HG03025 (cell line): ENCODE measurements at regions not wholly inside any gene's neighbourhood (a gene's known extent, or its start where the extent isn't known, plus 50 kb on each side); places are given as distances from the start of the nearest gene placed in this dataset.

Source experiments
- ATAC-seq: cut with Tn5 transposase; IDR thresholded peaks from one replicate; pipeline ENCODE4 v1.9.1; 2021; ENCODE audit warnings: mild to moderate bottlenecking, moderate library complexity; ENCODE audit not compliant: unreplicated experiment, low FRiP score

- ATAC-seq: no peak
Observed at GRCh38 chr16:66001432-66001831, 365.1 kb upstream of the CDH5 start.

GRCh38 chr16:65998443-65998842, 368.0 kb upstream of the CDH5 start:
- no peak for ATAC-seq

DNA sequence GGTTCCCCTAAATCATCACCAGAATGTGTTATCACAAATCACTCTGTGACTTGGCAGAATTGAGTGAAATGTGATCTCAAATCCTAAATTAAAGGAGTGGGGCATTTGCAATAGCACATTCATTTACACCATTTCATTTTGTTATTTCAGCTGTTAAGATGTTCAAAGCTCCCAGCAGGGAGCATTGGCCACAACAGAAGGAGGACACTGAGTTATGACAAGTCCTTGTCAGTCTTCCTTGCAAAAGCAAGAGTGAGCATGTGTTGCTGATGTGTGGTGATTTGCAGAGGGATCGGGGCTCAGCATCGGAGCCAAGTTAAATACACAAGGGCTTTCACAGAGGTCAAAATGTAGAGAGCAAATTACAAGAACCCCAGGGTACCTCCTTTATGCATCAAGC, 372.2 kb upstream of the CDH5 start:
- no peak for ATAC-seq

GRCh38 chr16:65991149-65991701, 375.3 kb upstream of the CDH5 start:
- no peak for ATAC-seq

DNA sequence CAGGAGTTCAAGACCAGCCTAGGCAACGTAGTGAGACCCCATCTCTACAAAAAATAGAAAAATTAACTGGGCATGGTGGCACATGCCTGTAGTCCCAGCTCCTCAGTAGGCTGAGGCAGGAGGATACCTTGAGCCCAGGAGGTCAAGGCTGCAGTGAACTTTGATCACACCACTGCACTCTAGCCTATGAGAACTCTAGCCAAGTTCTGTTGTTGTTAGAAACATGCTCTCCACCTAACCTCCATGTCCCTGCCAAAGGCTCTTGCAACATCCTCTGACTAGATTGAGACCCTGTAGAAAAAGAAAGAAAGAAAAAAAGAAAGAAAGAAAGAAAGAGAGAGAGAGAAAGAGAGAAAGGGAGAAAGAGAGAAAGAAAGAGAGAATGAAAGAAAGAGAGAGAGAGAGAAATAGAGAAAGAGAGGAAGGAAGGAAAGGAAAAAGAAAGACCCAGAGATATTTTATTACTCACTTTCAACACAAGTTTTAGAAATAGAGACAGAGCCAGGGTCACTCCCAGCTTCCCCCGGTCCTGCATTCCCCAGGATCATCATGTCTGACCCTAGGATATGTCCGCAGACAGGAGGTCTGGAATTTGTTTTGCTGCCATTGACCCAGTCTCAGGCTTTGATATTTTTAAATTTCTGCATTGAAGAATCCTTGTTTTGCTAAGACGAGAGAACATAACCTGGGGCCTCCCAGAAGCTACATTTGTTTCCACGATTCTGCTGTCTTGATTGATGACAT, 376.5 kb upstream of the CDH5 start:
- ATAC-seq: no peak

DNA sequence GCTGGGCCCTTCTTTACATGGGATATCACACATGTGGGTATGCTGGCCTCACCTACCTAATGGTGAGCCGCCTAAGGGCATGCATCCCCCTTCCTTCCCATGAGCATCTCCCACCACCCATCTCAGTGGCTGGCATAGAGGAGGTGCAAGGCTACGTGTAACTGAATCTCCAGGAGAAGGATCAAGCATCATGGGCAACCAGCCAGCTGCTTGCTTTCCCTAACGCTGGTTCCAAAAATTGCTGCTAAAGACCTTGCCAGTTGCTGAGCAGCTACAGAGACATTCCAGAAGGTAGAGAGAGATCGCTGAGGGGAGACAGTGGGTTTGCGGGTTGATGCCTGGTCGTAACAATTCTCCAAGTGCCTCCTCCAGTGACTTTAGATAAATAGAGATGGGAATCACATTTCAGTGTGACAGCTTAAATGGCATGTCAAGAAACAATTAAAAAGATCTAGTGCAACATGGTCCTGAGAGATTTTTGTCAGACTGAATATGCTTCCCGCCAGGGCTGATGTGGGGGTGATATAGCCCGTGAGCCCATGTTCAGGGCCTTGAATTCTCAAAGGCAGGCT, 378.4 kb upstream of the CDH5 start:
- no peak for ATAC-seq

DNA sequence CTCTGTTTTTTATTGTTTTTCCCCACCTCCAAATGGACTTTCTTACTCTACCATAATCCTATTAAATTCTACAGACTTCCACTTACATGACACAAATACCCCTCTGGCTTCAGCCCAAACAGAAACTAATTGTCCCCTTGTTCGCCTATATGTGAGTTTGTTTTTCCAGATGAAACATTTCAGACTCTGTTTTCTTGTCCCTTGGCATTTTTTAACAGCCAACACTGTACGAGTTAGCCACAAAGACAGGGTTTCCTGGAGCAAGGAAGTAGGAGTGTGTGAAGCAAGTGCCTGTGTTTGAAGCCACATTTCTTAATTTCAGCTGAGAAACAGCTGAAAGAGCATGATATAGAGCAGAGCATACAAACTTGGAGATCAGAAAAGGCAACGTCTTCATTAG, 382.2 kb upstream of the CDH5 start:
- no peak for ATAC-seq

DNA sequence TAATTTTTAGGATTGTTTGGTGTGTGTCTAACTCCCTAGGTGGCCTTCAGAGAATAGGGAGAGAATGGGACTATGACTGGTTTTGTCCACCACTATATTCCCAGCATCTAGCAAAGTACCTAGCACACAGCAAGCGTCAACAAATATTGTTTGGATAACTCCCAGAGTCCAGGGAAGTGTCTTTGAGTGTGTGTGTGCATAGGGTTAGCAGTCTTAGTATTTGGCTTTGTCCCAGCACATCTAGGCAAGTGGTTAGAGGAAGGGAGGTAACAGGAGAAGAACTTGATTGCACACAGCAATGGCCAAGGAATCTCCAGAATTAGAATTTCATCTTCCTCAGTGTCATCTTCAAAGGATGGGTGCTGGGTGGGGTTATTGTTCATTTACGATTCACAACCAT, 385.4 kb upstream of the CDH5 start:
- ATAC-seq: no peak

- ATAC-seq: no peak
Observed at GRCh38 chr16:65975049-65975708, 391.3 kb upstream of the CDH5 start.

- no peak for ATAC-seq
Observed at GRCh38 chr16:65967376-65967775, 399.1 kb upstream of the CDH5 start.

DNA sequence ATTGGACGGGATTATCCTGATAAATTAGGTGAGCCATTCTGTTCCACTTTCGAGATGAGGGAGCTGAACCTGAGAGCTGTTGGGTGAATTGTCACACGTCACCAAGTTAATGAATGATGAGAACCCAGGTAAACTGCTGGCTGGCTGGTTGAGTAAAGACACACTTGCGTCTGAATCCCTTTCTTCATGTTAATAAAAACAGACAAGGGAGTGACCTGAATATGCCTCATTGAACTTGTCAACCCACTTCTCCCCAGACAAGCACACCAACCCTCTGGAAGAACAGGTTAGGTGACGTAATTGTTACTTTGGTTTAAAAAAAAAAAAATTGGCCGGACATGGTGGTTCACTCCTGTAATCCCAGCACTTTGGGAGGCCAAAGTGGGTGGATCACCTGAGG, 400.9 kb upstream of the CDH5 start:
- ATAC-seq: no peak

DNA sequence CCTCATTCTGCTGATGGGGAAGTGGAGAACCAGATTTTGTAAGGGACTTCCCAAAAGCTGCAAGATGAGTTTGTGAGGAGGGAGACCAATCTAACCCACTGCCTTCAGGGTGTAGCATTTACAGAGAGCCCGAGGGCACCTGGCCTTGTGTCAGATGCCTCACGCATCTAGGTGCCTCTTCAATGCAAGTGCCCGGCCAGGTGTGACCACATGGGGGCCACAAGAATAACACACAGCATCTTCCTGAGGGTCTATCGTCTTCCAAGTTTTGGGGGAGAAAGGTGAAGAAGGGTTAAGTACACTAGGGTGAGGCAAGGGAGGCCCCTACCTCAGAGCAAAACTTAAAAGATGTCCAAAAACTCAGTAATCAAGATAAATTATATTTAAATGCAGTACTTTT, 401.7 kb upstream of the CDH5 start:
- ATAC-seq: no peak

GRCh38 chr16:65961476-65962143, 404.9 kb upstream of the CDH5 start:
- no peak for ATAC-seq

DNA sequence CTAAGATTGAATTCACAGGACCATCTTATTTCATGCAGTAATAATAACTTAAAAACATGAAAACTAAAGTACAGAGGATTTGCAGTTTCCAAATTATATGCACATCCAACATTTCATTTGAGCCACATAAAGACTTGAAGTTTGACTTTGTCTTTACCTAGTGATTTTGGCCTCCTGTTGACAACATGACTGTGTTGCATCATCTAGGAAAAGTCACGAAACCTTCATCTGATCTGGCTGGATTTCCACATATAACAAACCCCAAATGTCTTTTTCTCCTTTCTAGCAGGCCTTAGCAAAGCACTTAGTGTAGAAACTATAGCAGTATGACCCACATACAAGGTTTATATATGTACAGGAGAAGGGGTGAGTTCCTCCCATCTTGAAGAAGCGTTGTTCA, 406.5 kb upstream of the CDH5 start:
- no peak for ATAC-seq

GRCh38 chr16:65958086-65958485, 408.4 kb upstream of the CDH5 start:
- no peak for ATAC-seq

GRCh38 chr16:65956100-65956499, 410.4 kb upstream of the CDH5 start:
- ATAC-seq: no peak

GRCh38 chr16:65954446-65954845, 412.0 kb upstream of the CDH5 start:
- no peak for ATAC-seq

DNA sequence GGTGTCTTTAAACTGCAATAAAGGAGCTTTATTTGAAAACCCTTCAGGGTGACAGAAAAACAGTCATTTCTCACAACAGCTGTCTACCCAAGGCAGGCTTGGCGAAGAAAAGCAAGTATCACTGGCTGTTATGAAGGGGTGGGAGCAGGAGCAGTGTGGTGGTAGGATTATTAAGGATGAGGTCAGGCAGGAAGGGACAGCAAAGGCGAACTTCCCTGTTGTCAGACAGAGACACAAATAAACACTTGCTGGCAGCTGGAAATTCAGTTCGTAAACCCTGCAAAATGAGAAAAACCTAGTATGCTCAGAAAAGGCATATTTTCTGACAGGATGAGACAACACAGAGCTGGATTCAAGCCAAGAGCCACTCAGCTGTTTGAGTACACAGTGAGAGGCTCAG, 416.3 kb upstream of the CDH5 start:
- ATAC-seq: no peak

DNA sequence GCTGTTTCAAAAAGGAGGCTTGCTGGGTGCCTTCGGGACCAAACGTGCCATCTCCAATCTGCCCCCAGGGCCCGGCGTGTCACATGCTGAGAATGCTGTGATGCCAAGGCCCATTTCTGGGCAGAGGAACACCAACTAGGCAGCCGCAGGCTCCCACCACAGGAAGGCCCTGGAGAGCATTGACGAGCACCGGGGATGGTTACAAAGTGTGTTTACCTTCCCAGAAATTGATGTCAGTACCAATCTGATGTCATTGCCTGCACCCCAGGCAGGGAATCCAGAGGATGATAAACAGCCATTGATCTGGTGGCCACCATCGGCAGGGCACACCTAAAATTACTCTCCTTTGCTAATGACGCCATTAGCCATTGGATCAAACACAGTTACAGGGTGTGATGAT, 418.1 kb upstream of the CDH5 start:
- ATAC-seq: no peak

- ATAC-seq: no peak
Observed at GRCh38 chr16:65947951-65948350, 418.5 kb upstream of the CDH5 start.

GRCh38 chr16:65945493-65945892, 421.0 kb upstream of the CDH5 start:
- ATAC-seq: no peak
